ENCODE measurements at regions not wholly inside any gene's neighbourhood (a gene's known extent, or its start where the extent isn't known, plus 50 kb on each side); places are given as distances from the start of the nearest gene placed in this dataset.

DNA sequence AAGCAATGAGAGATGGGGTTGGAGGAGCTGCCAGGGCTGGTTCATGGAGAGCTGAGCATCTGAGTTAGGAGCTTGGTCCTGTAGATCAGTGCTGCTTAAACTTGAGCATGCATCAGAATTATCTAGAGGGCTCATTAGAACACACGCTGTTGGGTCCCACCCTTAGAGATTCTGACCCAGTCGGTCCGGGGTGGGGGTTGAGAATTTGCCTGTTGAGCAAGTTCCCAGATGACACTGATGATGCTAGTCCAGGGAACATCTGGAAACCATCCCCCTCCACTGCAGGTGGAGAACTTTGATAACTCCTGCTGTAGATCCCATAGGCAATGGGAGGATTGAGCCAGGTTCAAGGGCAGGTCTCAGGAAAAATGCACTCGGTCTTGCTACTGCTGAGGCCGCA lies 158.0 kb upstream of the KLF4 start:
- H3K36me3 ChIP-seq (ENCODE audit: control insufficient read depth in 2 of 2, extremely low read depth in 1 of 2, insufficient read depth in 2 of 2, low read length in 2 of 2): no peaks in the 10 kb centered on the region
- no TSS peak for BruUV-seq (replicated peaks)
- POLR2A ChIA-PET: no interaction called here
- H3K4me1 ChIP-seq (ENCODE audit: control insufficient read depth, extremely low read depth, insufficient read depth, low read length): peaks cover 10% of the 10 kb centered on the region
- intact Hi-C loops (cut with micrococcal nuclease) (no loop called here), dilution Hi-C loops (cut with MboI; ENCODE audit: extremely low pct_ligation_motif_present, low sequenced_read_pairs) (no loop called here)
- CTCF ChIA-PET: interaction anchor here (1.0 kb wide), 1 partner anchor 9 kb away, joined by 3 read pairs; no protein-coding TSS in a partner anchor
- H3K27me3 ChIP-seq (ENCODE audit: control insufficient read depth in 2 of 2, insufficient read depth in 2 of 2, low read length in 2 of 2): peaks cover 0 to 1% of the 10 kb centered on the region in 2 experiments
- H3K4me2 ChIP-seq (ENCODE audit: insufficient read depth, low read length): no peak overlapping the region
- no peak overlapping the region for H3K4me3 ChIP-seq (replicated peaks in 1 of 3; ENCODE audit: insufficient read depth in 1 of 3, low read depth in 1 of 3, low read length in 3 of 3)
- FAIRE-seq (no peak), DNase-seq (ENCODE audit: low read depth, low spot score) (no peak)
- no peak for TF ChIP-seq JUN (IDR thresholded peaks at IDR 0.05; ENCODE audit: borderline replicate concordance, insufficient read depth, insufficient read length, low read depth)
- no peak for TF ChIP-seq EZH2 (IDR thresholded peaks at IDR 0.05; ENCODE audit: borderline replicate concordance, low read depth, low read length, severe bottlenecking)
- TF ChIP-seq MYC (IDR thresholded peaks at IDR 0.05; ENCODE audit: low read depth, low read length): no peak
- TF ChIP-seq, protein P1, sequence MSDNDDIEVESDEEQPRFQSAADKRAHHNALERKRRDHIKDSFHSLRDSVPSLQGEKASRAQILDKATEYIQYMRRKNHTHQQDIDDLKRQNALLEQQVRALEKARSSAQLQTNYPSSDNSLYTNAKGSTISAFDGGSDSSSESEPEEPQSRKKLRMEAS (IDR thresholded peaks at IDR 0.05; ENCODE audit: insufficient read depth, insufficient read length): no peak
- no peak overlapping the region for H3K27ac ChIP-seq (ENCODE audit: insufficient read depth, low read depth, low read length)
- H2AFZ ChIP-seq (ENCODE audit: low read depth, low read length): no peak overlapping the region
- H3K9ac ChIP-seq (replicated peaks; ENCODE audit: extremely low read depth, insufficient read depth, low read length): no peak overlapping the region
- no peaks in the 10 kb centered on the region for H3K79me2 ChIP-seq (ENCODE audit: control insufficient read depth, insufficient read depth, low read length)
- no peaks in the 10 kb centered on the region for H4K20me1 ChIP-seq (replicated peaks; ENCODE audit: control insufficient read depth, extremely low read depth, insufficient read depth, low read length)
- no peaks in the 10 kb centered on the region for H3K9me1 ChIP-seq (replicated peaks; ENCODE audit: control insufficient read depth, extremely low read depth, insufficient read depth, low read length)
- H3K9me3 ChIP-seq (replicated peaks; ENCODE audit: control insufficient read depth, insufficient read depth, low read length): no peaks in the 10 kb centered on the region

DNA sequence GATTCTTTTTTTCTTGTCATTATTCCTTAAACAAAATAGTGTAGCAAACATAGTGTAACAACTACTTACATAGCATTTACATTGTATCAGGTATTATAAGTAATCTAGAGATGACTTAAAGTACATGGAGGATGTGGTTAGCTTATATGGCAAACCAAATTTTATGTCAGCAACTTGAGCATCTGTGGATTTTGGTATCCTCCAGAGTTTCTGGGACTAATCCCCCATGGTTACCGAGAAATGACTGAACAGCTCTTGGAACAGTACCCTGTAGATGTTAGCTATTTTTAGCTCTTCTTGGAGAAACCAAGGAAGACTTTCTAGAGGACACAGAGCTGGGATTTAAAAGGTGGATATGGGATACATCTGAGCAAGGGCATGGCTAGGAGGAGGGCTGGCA lies 157.6 kb upstream of the KLF4 start:
- no peak overlapping the region for H3K27ac ChIP-seq (ENCODE audit: insufficient read depth, low read depth, low read length)
- TF ChIP-seq, protein P2, sequence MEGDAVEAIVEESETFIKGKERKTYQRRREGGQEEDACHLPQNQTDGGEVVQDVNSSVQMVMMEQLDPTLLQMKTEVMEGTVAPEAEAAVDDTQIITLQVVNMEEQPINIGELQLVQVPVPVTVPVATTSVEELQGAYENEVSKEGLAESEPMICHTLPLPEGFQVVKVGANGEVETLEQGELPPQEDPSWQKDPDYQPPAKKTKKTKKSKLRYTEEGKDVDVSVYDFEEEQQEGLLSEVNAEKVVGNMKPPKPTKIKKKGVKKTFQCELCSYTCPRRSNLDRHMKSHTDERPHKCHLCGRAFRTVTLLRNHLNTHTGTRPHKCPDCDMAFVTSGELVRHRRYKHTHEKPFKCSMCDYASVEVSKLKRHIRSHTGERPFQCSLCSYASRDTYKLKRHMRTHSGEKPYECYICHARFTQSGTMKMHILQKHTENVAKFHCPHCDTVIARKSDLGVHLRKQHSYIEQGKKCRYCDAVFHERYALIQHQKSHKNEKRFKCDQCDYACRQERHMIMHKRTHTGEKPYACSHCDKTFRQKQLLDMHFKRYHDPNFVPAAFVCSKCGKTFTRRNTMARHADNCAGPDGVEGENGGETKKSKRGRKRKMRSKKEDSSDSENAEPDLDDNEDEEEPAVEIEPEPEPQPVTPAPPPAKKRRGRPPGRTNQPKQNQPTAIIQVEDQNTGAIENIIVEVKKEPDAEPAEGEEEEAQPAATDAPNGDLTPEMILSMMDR (IDR thresholded peaks at IDR 0.05; ENCODE audit: extremely low read depth in 1 of 2, insufficient read depth in 1 of 2, low read depth in 1 of 2, low read length in 2 of 2): no peak
- TF ChIP-seq, protein P1 (IDR thresholded peaks at IDR 0.05; ENCODE audit: insufficient read depth, insufficient read length): no peak
- TF ChIP-seq POLR2A (IDR thresholded peaks at IDR 0.05; ENCODE audit: low read depth, low read length) (no peak), EZH2 (IDR thresholded peaks at IDR 0.05; ENCODE audit: borderline replicate concordance, low read depth, low read length, severe bottlenecking) (no peak), MYC (IDR thresholded peaks at IDR 0.05; ENCODE audit: low read depth, low read length) (no peak), GATA2 (IDR thresholded peaks at IDR 0.05; ENCODE audit: insufficient read depth, insufficient read length, low read depth, low read length) (no peak), FOS (IDR thresholded peaks at IDR 0.05; ENCODE audit: borderline replicate concordance, insufficient read depth, low read length) (no peak), POLR2AphosphoS5 (IDR thresholded peaks at IDR 0.05; ENCODE audit: insufficient read depth, low read depth, low read length) (no peak), JUN (IDR thresholded peaks at IDR 0.05; ENCODE audit: borderline replicate concordance, insufficient read depth, insufficient read length, low read depth) (no peak)
- ChIA-PET POLR2A (no interaction called here), CTCF (interaction anchor here (1.0 kb wide), 1 partner anchor 8 kb away, joined by 3 read pairs; no protein-coding TSS in a partner anchor)
- no peak overlapping the region for H3K4me2 ChIP-seq (ENCODE audit: insufficient read depth, low read length)
- no peak for FAIRE-seq
- no peaks in the 10 kb centered on the region for H3K9me1 ChIP-seq (replicated peaks; ENCODE audit: control insufficient read depth, extremely low read depth, insufficient read depth, low read length)
- no peaks in the 10 kb centered on the region for H3K9me3 ChIP-seq (replicated peaks; ENCODE audit: control insufficient read depth, insufficient read depth, low read length)
- no TSS peak for BruUV-seq (replicated peaks)
- H2AFZ ChIP-seq (ENCODE audit: low read depth, low read length): no peak overlapping the region
- H4K20me1 ChIP-seq (replicated peaks; ENCODE audit: control insufficient read depth, extremely low read depth, insufficient read depth, low read length): no peaks in the 10 kb centered on the region
- H3K27me3 ChIP-seq (ENCODE audit: control insufficient read depth in 2 of 2, insufficient read depth in 2 of 2, low read length in 2 of 2): peaks cover 0 to 1% of the 10 kb centered on the region in 2 experiments
- no peaks in the 10 kb centered on the region for H3K79me2 ChIP-seq (ENCODE audit: control insufficient read depth, insufficient read depth, low read length)
- intact Hi-C loops (cut with micrococcal nuclease): no loop called here
- dilution Hi-C loops (cut with MboI; ENCODE audit: extremely low pct_ligation_motif_present, low sequenced_read_pairs): no loop called here
- H3K4me1 ChIP-seq (ENCODE audit: control insufficient read depth, extremely low read depth, insufficient read depth, low read length): peaks cover 10% of the 10 kb centered on the region
- no peak for DNase-seq (ENCODE audit: low read depth, low spot score)
- no peak overlapping the region for H3K9ac ChIP-seq (replicated peaks; ENCODE audit: extremely low read depth, insufficient read depth, low read length)
- no peaks in the 10 kb centered on the region for H3K36me3 ChIP-seq (ENCODE audit: control insufficient read depth in 2 of 2, extremely low read depth in 1 of 2, insufficient read depth in 2 of 2, low read length in 2 of 2)
- H3K4me3 ChIP-seq (replicated peaks in 1 of 3; ENCODE audit: insufficient read depth in 1 of 3, low read depth in 1 of 3, low read length in 3 of 3): no peak overlapping the region

All from endothelial cell of umbilical vein (primary cell).